Activated T-helper 2 cell treated with anti-CD3 and anti-CD28 coated beads, Interferon-gamma antibody, Interleukin-2, Interleukin-4, amounts not matched to agents 10 μg/mL and 5 μg/mL and 100 μg/mL, durations not matched to agents 14 hours and 24 hours and 36 hours (primary cell): ENCODE measurements at regions not wholly inside any gene's neighbourhood (a gene's known extent, or its start where the extent isn't known, plus 50 kb on each side); places are given as distances from the start of the nearest gene placed in this dataset.
"Not testable (repeated sequence)": the region's sequence is repeated elsewhere in the genome, so short reads cannot be mapped to it uniquely, and the experiment has no call there.

Source experiments
- DNase-seq: peaks from one replicate; pipeline ENCODE4 v3.0.0; 2021; ENCODE audit warnings: low spot score
- H3K27ac Mint-ChIP-seq: one replicate; pipeline ENCODE4 v1.8.0; 2021; ENCODE audit warnings: mixed read lengths
- H3K27me3 Mint-ChIP-seq: one replicate; pipeline ENCODE4 v1.8.0; 2021; ENCODE audit warnings: low read depth, mixed read lengths
- H3K36me3 Mint-ChIP-seq: one replicate; pipeline ENCODE4 v1.8.0; 2021; ENCODE audit warnings: low read depth, mixed read lengths
- H3K4me1 Mint-ChIP-seq: one replicate; pipeline ENCODE4 v1.8.0; 2021; ENCODE audit warnings: low read depth, mixed read lengths
- H3K4me3 Mint-ChIP-seq: one replicate; pipeline ENCODE4 v1.8.0; 2021; ENCODE audit warnings: low read depth, mild to moderate bottlenecking, moderate library complexity, mixed read lengths
- H3K9me3 Mint-ChIP-seq: one replicate; pipeline ENCODE4 v1.8.0; 2021; ENCODE audit warnings: mixed read lengths
- intact Hi-C: fragments of 100-400 bp; cut with micrococcal nuclease; formaldehyde crosslinking; loops from one replicate; pipeline ENCODE4 v1.15.1; 2023

DNA sequence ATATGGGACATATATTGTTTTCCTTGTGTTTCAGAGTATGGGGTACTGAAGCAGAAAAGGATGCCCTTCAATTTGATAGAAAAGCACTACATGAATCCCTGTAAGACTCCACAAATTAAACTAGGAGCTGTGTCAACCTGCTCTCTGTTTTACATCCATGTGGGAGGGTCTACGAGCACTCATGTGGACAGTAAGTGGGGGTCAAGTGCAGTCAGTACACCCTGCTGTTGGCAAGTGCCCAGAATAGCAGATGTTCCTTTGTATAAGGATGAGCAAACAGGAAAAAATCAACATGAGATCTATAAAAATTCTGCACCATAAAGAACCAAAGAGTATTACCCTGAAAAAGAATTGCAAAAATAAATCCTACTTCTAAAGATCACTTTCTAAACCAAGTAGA, 659.9 kb downstream of the SI start:
- DNase-seq: no peak
- Mint-ChIP-seq H3K9me3 (peaks cover 15% of the 10 kb centered on the region), H3K4me1 (no peaks in the 10 kb centered on the region), H3K4me3 (no peak overlapping the region), H3K27ac (no peak overlapping the region), H3K36me3 (no peaks in the 10 kb centered on the region), H3K27me3 (no peaks in the 10 kb centered on the region)
- intact Hi-C loops: no loop called here

DNA sequence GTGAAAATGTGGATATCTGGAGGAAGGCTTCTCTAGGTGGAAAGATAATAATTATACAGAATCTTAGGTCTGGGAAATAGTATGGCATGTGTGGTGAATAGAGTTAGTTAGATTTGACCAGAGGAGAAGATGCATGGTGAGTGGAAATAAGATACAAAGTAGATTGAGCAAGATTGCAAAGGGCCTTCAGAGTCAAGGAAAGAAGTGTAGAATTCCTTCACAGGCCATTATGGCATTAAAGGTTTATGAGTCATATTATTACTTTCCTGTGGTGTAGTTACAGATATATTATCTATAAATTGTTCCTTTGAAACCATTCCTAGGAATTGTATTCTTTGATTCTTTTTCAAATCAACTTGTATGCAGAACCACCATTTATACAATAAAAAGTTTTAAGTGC, 660.3 kb downstream of the SI start:
- no peaks in the 10 kb centered on the region for H3K27me3 Mint-ChIP-seq
- DNase-seq: no peak
- no peak overlapping the region for H3K4me3 Mint-ChIP-seq
- H3K9me3 Mint-ChIP-seq: peaks cover 19% of the 10 kb centered on the region
- no peaks in the 10 kb centered on the region for H3K36me3 Mint-ChIP-seq
- no peak overlapping the region for H3K27ac Mint-ChIP-seq
- intact Hi-C loops: no loop called here
- H3K4me1 Mint-ChIP-seq: no peaks in the 10 kb centered on the region

DNA sequence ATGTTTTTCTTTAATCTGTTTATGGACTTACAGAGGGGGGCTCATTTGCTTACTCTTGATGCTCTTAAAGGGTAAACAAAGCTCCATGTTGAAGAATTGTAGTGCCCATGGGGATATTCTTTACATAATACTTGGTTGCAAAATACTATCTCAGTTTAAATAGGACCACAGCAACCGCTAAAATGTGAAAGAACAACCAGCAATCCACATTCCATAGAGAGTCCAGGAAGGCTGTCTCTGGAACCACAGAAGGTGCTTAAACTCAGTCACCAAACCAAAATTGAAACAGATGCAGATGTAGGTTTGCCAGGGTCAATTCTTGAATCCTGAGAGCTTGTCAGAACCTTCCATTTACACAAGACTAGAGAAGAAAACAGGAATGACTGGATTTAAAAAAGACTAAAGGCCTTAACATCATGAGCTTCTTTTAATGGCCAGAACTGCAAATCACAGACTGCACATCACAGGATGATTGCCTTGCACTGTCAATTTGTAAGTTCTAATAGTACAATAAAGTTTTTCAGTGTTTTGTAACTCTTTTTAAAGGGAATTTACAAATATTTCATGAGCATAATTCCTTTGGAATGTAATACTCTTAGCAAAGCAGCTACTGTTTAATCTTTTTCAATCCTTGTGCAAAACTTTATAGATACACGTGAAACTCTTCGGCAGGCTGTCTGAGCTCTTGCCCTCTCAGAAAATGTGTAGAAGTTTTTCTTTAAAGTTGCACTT, 661.6 kb downstream of the SI start:
- H3K4me1 Mint-ChIP-seq: no peaks in the 10 kb centered on the region
- intact Hi-C loops: no loop called here
- H3K27me3 Mint-ChIP-seq: no peaks in the 10 kb centered on the region
- no peak for DNase-seq
- H3K9me3 Mint-ChIP-seq: peaks cover 23% of the 10 kb centered on the region
- H3K36me3 Mint-ChIP-seq: no peaks in the 10 kb centered on the region
- no peak overlapping the region for H3K27ac Mint-ChIP-seq
- H3K4me3 Mint-ChIP-seq: no peak overlapping the region

DNA sequence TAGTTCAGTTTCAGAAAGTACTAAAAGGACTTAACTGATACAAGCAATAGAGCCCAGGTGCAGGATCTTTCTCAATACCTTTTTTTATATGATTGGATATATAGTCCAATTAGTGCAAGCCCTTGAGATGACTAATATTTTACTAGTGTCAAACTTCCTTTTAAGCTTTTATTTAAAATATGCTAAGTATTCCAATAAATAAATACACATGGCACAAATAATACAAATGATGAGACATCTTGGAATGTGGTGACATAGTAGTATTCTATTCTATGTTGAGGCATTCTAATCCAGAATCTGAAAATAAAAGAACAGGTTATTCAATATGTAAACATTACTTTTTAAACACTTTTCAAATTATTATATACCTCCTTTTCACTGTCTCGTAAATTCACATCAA, 670.0 kb downstream of the SI start:
- intact Hi-C loops: no loop called here
- Mint-ChIP-seq H3K27ac (no peak overlapping the region), H3K36me3 (no peaks in the 10 kb centered on the region), H3K9me3 (peaks cover 30% of the 10 kb centered on the region), H3K4me3 (no peak overlapping the region), H3K27me3 (no peaks in the 10 kb centered on the region), H3K4me1 (no peaks in the 10 kb centered on the region)
- no peak for DNase-seq

DNA sequence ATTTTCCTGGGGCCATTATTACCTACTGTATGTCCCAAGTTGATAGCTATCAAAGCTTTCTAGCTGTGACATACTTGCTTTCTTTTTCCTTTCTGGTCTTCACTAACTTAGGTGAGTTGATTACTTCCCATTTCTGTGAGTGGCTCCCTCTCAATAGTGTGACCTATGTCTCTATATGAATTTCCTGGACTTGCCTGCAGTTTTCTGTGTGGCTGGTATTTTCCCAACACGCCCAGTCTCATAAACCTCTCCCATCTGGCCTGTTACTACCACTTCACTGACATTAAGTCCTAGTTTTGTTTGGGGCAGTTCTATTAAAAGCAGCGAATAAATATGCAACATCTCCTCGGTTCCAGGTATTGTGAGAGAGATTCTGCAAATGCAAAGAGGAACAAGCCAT, 671.2 kb downstream of the SI start:
- no peaks in the 10 kb centered on the region for H3K4me1 Mint-ChIP-seq
- H3K27ac Mint-ChIP-seq: no peak overlapping the region
- H3K4me3 Mint-ChIP-seq: no peak overlapping the region
- DNase-seq: no peak
- H3K36me3 Mint-ChIP-seq: no peaks in the 10 kb centered on the region
- intact Hi-C loops: no loop called here
- no peaks in the 10 kb centered on the region for H3K27me3 Mint-ChIP-seq
- H3K9me3 Mint-ChIP-seq: peaks cover 27% of the 10 kb centered on the region

DNA sequence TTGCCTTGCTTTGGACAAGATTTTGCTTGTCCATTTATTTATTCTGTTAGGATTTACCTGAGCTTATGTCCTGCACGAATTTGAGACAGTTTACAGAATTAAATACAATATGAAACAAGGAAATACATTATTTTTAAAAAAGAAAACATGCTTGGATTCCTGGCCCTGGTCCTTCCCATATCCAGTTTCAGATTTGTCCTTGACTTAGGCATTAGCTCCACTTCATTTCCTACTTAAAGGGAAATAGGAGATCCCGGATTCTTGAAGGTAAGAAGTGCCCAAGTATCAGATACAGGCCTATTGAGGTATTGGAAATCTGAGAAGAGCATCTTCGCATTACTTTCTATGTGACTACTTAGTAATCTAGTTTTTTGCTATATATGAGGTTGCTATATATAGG, 672.0 kb downstream of the SI start:
- no peaks in the 10 kb centered on the region for H3K36me3 Mint-ChIP-seq
- H3K4me1 Mint-ChIP-seq: no peaks in the 10 kb centered on the region
- H3K9me3 Mint-ChIP-seq: peaks cover 24% of the 10 kb centered on the region
- intact Hi-C loops: no loop called here
- no peaks in the 10 kb centered on the region for H3K27me3 Mint-ChIP-seq
- H3K4me3 Mint-ChIP-seq: no peak overlapping the region
- no peak overlapping the region for H3K27ac Mint-ChIP-seq
- DNase-seq: no peak

DNA sequence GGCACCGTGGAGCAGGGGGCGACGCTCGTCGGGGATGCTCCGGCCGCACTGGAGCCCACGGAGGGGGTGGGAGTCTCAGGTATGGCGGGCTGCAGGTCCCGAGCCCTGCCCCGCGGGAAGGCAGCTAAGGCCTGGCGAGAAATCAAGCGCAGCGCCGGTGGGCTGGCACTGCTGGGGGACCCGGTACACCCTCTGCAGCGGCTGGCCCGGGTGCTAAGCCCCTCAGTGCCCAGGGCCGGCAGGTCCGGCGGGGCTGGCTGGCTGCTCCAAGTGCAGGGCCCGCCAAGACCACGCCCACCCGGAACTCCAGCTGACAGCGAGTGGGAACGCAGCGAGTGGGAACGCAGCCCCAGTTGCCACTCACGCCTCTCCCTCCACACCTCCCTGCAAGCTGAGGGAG, 676.4 kb downstream of the SI start:
- peaks cover 20% of the 10 kb centered on the region for H3K9me3 Mint-ChIP-seq
- no peaks in the 10 kb centered on the region for H3K36me3 Mint-ChIP-seq
- H3K27ac Mint-ChIP-seq: no peak overlapping the region
- no peak overlapping the region for H3K4me3 Mint-ChIP-seq
- no peaks in the 10 kb centered on the region for H3K27me3 Mint-ChIP-seq
- intact Hi-C loops: no loop called here
- H3K4me1 Mint-ChIP-seq: no peaks in the 10 kb centered on the region
- no peak for DNase-seq

DNA sequence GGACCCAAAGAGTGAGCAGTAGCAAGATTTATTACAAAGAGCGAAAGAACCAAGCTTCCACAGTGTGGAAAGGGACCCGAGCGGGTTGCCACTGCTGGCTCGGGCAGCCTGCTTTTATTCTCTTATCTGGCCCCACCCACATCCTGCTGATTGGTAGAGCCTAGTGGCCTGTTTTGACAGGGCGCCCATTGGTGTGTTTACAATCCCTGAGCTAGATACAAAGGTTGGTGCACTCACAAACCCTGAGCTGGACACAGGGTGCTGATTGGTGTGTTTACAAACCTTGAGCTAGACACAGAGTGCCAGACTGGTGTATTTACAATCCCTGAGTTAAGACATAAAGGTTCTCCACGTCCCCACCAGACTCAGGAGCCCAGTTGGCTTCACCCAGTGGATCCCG, 676.9 kb downstream of the SI start:
- intact Hi-C loops, DNase-seq, H3K4me3 Mint-ChIP-seq, H3K27me3 Mint-ChIP-seq, H3K27ac Mint-ChIP-seq, H3K36me3 Mint-ChIP-seq, H3K4me1 Mint-ChIP-seq: not testable (repeated sequence)
- H3K9me3 Mint-ChIP-seq: peaks cover 20% of the 10 kb centered on the region

DNA sequence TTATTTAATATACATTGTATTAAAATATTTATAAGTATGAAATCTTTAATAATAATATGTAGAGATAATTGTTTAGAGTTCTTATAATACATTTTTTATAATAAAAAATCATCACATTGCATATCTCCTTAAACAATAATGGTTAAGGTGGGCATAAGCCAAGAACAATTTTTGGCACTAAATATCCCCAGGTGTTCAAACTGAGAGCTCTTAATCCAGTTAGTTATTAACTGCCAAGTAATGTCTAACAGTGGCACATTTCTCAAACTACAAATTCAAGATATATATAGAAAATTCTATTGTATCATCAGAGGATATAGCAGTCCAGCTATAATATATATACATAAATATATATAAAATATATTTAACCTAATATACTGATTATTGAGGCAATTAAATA, 680.8 kb downstream of the SI start:
- H3K27me3 Mint-ChIP-seq: no peaks in the 10 kb centered on the region
- DNase-seq: no peak
- intact Hi-C loops: no loop called here
- no peaks in the 10 kb centered on the region for H3K36me3 Mint-ChIP-seq
- H3K27ac Mint-ChIP-seq: no peak overlapping the region
- H3K4me1 Mint-ChIP-seq: no peaks in the 10 kb centered on the region
- no peak overlapping the region for H3K4me3 Mint-ChIP-seq
- H3K9me3 Mint-ChIP-seq: peaks cover 13% of the 10 kb centered on the region

DNA sequence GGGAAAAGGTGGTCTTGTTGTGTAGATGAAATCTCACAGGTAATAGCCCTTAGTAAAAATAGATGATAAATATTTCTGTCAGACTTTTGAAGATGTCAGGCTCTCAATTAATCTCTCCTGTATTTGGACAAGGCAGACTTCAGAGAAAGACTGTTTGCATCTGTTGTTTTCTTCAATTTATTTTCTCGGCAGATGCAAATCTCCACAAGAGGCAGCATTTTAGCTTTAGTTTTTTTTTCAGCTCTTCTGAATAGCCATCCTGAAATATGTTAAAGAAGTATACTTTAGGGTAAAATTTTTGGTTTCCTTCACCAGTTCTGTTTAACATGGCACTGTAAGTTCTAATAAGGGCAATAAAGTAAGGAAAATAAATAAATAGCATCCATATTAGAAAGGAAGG, 685.1 kb downstream of the SI start:
- Mint-ChIP-seq H3K27ac (no peak overlapping the region), H3K36me3 (no peaks in the 10 kb centered on the region), H3K9me3 (no peaks in the 10 kb centered on the region), H3K4me1 (no peaks in the 10 kb centered on the region), H3K27me3 (no peaks in the 10 kb centered on the region), H3K4me3 (no peak overlapping the region)
- intact Hi-C loops: no loop called here
- no peak for DNase-seq

DNA sequence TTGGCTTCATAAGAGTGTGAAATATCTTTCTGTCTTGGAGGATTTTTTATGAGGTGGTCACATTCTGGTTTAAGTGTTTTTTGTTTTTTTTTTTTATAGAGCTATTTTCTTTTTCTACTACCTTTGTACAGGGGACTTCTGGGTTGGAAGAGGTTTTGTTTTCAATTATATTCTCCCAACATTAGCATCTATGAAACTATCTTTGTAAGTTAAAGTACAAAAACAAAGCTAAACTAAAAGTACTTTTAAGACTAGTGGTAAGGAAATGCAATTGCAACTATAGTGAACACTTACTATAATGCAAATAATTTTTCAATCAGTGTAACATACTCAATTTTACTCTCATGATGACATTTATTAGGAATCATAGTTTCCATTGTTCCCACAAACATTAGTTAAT, 688.2 kb downstream of the SI start:
- H3K27me3 Mint-ChIP-seq: no peaks in the 10 kb centered on the region
- H3K36me3 Mint-ChIP-seq: no peaks in the 10 kb centered on the region
- no peaks in the 10 kb centered on the region for H3K4me1 Mint-ChIP-seq
- H3K4me3 Mint-ChIP-seq: no peak overlapping the region
- DNase-seq: no peak
- H3K9me3 Mint-ChIP-seq: no peaks in the 10 kb centered on the region
- no peak overlapping the region for H3K27ac Mint-ChIP-seq
- intact Hi-C loops: no loop called here

DNA sequence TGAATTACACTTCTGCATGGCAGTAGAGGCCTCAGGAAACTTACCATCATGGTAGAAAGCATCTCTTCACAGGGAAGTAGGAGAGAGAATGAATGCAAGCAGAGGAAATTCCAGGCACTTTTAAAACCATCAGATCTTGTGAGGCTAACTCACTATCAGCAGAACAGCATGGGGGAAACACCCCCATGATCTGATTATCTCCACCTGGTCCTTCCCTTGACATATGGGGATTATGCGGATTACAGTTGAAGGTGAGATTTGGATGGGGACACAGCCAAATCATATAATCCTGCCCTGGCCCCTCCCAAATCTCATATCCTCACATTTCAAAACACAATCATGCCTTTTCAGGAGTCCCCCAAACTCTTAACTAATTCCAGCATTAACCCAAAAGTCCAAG, 691.1 kb downstream of the SI start:
- H3K27ac Mint-ChIP-seq: no peak overlapping the region
- H3K27me3 Mint-ChIP-seq: no peaks in the 10 kb centered on the region
- no peaks in the 10 kb centered on the region for H3K36me3 Mint-ChIP-seq
- intact Hi-C loops: no loop called here
- no peak for DNase-seq
- no peaks in the 10 kb centered on the region for H3K4me1 Mint-ChIP-seq
- peaks cover 5% of the 10 kb centered on the region for H3K9me3 Mint-ChIP-seq
- H3K4me3 Mint-ChIP-seq: no peak overlapping the region

DNA sequence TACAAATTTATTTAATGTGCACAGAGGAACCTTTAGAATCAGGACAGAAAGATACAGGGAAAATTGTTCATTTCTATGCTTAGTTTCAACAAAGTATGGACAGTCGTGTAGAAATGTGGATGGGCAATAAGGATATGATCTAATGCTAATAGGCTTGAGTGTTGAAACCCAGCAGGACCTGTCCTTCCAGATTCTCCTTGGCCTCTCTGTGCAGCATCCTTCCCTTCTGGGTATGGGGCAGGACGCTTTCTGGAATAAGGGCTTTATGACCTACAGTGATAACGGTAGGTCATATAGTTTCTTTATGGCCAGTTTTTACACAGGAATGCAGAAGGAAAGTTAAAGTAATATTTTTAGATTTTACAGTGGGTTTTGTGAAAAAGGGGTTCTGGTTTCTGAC, 698.1 kb downstream of the SI start:
- H3K36me3 Mint-ChIP-seq: no peaks in the 10 kb centered on the region
- intact Hi-C loops: no loop called here
- no peaks in the 10 kb centered on the region for H3K4me1 Mint-ChIP-seq
- no peaks in the 10 kb centered on the region for H3K27me3 Mint-ChIP-seq
- no peak overlapping the region for H3K27ac Mint-ChIP-seq
- H3K9me3 Mint-ChIP-seq: peaks cover 16% of the 10 kb centered on the region
- no peak overlapping the region for H3K4me3 Mint-ChIP-seq
- no peak for DNase-seq

DNA sequence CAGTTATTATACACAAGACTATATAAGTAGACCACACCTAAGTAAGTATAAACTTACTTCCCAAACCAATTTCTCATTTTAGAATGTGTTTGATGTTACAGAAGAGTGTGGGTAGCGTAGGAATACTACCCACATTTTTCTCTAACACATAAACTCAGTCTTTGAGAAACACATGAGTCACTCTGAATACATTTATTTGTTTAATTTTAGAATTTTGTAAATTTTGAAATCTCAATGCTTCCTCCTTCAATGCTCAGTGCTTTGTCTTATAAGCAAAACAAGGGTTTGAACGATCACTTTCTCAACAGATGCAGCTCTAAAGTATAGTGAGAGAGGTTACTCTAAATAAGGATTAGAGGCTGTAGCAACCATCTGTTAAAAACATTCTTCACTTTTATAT, 700.8 kb downstream of the SI start:
- Mint-ChIP-seq H3K36me3 (no peaks in the 10 kb centered on the region), H3K27me3 (no peaks in the 10 kb centered on the region), H3K9me3 (peaks cover 11% of the 10 kb centered on the region), H3K4me3 (no peak overlapping the region), H3K4me1 (no peaks in the 10 kb centered on the region), H3K27ac (no peak overlapping the region)
- no peak for DNase-seq
- intact Hi-C loops: no loop called here
